CD4-positive, alpha-beta T cell treated with Interleukin-4 for 1 hour (primary cell): ENCODE measurements at regions not wholly inside any gene's neighbourhood (a gene's known extent, or its start where the extent isn't known, plus 50 kb on each side); places are given as distances from the start of the nearest gene placed in this dataset.
"Not testable (repeated sequence)": the region's sequence is repeated elsewhere in the genome, so short reads cannot be mapped to it uniquely, and the experiment has no call there.

Experiments used
- DNase-seq, 2 donors: peaks; one replicate each; pipeline ENCODE4 v3.0.0-alpha.2; 2020 to 2022

- no peak for DNase-seq
Observed at GRCh38 chr2:199131136-199131655, 326.5 kb downstream of the SATB2 start.

DNA sequence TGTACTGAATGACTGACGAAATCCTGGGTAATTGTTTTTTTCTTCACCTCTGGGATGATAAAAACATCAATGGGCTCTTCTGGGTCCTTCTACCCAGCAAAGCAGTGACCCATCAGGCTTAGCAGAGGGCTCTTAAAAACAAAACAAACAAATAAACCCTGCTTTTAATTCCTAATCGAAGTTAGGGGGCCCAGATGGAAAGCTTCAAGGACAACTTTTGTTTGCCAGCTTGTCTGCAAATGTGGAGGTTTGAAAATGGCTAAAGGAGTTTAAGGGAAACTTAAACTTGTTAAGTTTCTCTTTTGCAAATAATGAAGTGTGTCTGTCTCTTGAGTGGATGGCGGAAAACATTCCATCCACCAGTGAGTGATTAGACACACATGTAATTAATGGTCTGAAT is 327.2 kb downstream of the SATB2 start:
- DNase-seq = no peak

GRCh38 chr2:199128476-199129229 is 329.1 kb downstream of the SATB2 start:
- no peak for DNase-seq

- no peak for DNase-seq
Observed at GRCh38 chr2:199119796-199120195, 337.9 kb downstream of the SATB2 start.

- DNase-seq = no peak
Observed at GRCh38 chr2:199118673-199119112, 339.0 kb downstream of the SATB2 start.

DNA sequence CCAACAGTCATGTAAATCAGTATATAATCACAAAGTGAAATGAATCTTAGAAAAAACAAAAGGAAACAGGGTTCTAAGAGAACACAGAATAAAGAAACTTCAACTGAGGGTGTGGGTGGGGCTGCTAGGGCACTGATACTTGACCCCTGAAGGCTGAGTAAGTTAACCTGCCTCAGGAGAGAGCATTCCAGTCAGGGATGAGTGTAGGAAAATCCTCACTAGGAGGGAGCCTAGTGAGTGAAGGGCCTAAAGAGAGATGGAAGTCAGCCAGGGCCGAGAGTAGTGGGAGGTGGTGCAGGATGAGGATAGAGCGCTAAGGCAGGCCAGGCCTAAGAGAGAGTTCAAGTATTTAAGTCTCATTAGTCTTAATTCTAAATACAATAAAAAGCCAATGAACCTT is 342.6 kb downstream of the SATB2 start:
- DNase-seq = no peak

DNA sequence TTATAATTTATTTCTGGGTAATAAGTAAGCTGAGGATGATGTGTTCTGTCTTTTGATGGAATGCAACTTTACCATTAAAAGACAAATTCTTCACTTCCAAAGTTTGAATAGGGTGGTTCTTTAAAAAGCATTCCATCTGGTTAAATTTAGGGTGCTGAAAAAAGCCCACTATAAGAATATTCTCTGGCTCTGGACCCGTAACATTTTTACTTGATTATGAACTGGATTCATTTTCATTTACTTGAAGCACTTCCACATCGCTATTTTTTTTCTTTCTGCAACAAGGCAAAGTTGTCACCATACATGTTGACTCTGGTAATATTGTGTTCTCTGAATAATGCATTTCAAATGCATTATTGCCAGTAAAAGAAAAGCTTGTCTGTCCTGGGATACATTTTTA is 344.6 kb downstream of the SATB2 start:
- DNase-seq = no peak

GRCh38 chr2:199111458-199111857 is 346.3 kb downstream of the SATB2 start:
- no peak for DNase-seq

- DNase-seq = no peak
Observed at GRCh38 chr2:199108056-199108455, 349.7 kb downstream of the SATB2 start.

DNA sequence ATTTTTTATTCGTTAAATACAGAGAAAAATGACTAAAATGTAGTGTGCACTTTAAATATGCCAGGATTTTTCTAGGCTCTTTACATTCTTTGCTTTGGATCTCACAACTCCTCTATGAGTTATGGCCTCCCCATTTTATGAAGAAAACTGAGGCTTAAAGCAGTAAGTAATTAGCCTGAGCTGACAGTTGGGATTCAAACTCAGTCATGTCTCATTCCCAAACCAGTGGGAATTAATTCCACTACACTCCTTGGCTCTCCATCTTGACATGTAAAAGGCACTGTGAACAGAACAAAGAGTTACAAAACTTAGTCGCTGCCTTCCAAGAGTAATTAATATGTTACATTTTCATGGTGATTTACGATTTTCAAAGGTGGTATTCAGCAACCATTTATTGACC is 351.9 kb downstream of the SATB2 start:
- DNase-seq = no peak

DNA sequence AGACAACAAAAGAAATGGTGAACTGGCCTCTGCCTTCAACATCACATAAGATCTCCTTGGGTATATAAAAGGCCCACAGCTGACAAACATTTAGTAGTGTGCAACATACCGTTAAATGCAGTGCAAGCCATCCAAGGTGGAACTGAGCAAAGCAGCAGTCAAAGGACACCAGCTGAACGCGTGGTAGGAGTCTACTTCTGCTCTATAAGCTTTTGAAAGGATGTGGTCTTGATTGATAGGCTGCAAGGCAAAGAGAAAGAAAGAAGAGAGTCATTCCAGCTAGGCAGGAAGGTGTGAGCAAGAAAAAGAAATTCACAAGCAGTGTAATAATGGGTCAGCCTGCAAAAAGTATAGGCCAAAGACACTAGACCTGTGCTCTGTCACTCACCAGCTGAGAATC is 356.3 kb downstream of the SATB2 start:
- DNase-seq = no peak

DNA sequence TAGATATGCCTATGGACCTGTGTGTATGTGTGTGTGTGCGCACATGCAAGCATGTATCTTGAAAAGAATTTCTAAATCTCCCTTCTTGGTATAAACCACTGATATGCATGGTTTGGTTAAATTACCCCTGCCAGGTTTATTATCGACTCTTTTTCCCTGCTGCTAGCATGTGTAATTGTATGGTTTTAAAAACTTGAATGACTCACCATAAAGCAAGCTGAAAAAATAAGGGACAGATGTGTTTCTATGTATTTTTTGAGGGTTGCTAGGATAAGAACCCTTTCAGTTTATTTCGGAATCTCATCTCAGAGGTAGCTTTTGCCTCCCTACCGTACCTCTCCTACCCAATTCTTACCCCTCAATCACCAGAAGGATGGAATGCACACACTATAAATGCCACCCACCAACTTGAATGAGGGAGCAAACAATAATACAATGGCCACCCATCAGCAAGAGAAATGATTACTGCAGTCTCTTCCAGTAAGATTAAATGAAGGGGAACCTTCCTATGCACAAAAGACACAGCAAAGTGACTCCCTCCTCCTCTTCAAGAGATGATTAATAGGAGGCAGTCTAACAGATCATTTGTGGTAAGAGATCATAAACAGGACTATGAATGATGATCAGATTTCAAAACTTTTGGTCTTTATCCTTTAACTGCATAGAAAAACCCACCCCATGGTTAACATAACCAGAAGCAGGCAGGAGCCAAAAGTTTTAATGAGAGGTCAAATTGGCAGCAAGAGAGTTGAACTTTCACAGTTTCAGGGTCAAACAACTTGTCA is 357.2 kb downstream of the SATB2 start:
- no peak for DNase-seq

DNA sequence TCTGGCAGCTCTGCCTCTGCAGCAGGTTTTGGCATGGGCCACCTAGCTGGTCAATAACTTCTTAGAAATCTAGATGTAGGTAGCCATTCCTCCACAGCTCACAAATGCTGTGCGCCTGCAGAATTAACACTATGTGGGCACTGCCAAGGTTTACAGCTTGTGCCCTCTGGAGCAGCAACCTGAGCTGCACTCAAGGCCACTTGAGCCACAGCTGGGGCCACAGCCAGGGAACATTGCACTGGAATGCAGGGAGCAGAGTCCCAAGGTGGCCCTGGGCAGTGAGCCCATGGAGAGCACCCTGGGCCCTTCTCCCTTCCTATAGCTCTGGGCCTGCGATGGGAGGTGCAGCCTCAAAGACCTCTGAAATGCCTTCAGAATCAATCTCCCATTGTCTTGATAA is 365.3 kb downstream of the SATB2 start:
- no peak for DNase-seq

GRCh38 chr2:199085261-199085660 is 372.5 kb downstream of the SATB2 start:
- no peak for DNase-seq

GRCh38 chr2:199070322-199070949 is 387.3 kb downstream of the SATB2 start:
- DNase-seq = no peak

GRCh38 chr2:199064201-199064600 is 393.5 kb downstream of the SATB2 start:
- no peak for DNase-seq

- DNase-seq = no peak
Observed at GRCh38 chr2:199057936-199058335, 399.8 kb downstream of the SATB2 start.

DNA sequence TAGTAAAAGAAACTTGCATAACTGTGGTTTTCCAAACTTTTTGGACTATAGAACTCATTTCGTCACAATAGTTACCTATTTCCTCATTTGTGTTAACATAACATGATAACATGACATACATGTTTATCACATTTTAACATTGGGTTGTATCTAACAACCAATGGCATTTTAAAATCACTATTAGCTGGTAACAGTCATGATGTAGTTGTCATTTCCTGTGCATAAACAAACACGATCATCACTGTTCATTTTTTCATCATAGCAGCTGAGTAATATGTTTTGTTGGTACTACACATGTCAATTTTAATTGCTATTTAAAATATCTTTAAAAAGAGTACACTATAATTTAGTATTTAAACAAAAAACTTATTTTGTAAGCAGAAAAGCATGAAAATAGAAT is 402.4 kb downstream of the SATB2 start:
- DNase-seq = no peak

DNA sequence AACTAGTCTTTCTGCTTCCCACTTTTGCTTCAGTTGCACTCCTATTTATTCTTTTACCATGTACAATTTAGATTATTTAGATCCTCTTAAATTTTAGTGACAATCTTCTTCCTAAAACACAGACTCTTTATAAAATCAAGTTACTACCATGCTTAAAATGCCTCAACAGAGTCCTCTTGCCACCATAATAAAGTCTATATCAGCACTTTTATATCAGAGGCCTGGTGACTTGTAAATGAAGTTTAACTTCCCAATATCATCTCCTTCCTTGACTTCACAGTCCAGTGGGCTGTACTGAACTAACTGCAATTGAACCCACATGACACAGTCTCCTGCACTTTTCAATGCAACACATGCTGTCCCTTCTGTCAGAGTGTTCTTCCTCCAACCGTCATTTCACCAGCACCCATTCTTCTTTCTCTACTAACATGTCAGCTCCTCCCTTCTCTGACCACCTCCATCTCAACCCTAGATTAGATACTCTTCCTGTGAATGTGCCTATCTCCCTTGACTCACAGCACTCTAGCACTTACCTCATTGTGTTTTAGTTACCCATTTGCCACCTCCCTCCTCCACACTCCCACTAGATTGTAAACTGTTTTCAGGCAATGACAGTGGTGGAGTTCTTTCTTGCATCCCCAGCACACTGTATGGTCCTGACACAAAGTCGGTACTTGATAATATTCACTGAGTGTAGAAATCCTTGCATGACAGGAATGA is 414.9 kb downstream of the SATB2 start:
- DNase-seq = no peak

- no peak for DNase-seq
Observed at GRCh38 chr2:199040522-199040921, 417.2 kb downstream of the SATB2 start.

- DNase-seq = not testable (repeated sequence)
Observed at GRCh38 chr2:199033761-199034160, 424.0 kb downstream of the SATB2 start.

DNA sequence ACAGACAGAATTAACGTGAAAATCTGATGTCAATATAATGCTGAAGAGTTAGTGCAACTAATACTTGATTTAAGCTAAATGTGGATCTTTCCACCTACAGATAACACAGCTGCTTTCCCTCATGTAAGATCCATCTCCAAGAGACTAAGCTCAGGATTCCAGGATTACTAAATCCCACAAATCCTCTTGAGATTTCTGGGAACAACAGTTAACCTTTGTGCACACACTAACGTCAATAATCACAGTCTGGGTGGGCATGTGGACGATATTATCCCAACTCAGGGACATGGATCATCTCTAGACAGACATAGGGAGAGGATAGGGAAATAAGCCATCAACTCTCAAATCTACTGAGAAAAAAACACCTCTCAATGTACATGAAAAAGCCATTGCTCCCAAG is 432.6 kb downstream of the SATB2 start:
- DNase-seq = no peak

GRCh38 chr2:199024224-199024623 is 433.5 kb downstream of the SATB2 start:
- DNase-seq = no peak
